Midbrain (tissue), 1 donor: ENCODE measurements at regions not wholly inside any gene's neighbourhood (a gene's known extent, or its start where the extent isn't known, plus 50 kb on each side); places are given as distances from the start of the nearest gene placed in this dataset.
"Not testable (repeated sequence)": the region's sequence is repeated elsewhere in the genome, so short reads cannot be mapped to it uniquely, and the experiment has no call there.

Experiments used
- DNase-seq: peaks from one replicate; lab custom pipeline; 2025; lab: John Stamatoyannopoulos, UW

GRCh38 chr15:44849701-44850403 lies 106.6 kb upstream of the TERB2 start:
- DNase-seq, result not testable (repeated sequence)

- DNase-seq, result peak; percentile 20
Observed at GRCh38 chr15:44853304-44853950, 103.1 kb upstream of the TERB2 start.

GRCh38 chr15:44854696-44855095 lies 101.8 kb upstream of the TERB2 start:
- DNase-seq, result not testable (repeated sequence)

- DNase-seq, result not testable (repeated sequence)
Observed at GRCh38 chr15:44856284-44856683, 100.2 kb upstream of the TERB2 start.

GRCh38 chr15:44857164-44857710 lies 99.2 kb upstream of the TERB2 start:
- not testable (repeated sequence) for DNase-seq

- not testable (repeated sequence) for DNase-seq
Observed at GRCh38 chr15:44859088-44859487, 97.4 kb upstream of the TERB2 start.

- not testable (repeated sequence) for DNase-seq
Observed at GRCh38 chr15:44860168-44860567, 96.3 kb upstream of the TERB2 start.

- DNase-seq, result no peak
Observed at GRCh38 chr15:44861439-44861910, 95.0 kb upstream of the TERB2 start.

GRCh38 chr15:44861917-44862316 lies 94.6 kb upstream of the TERB2 start:
- DNase-seq, result no peak

GRCh38 chr15:44862866-44863265 lies 93.6 kb upstream of the TERB2 start:
- DNase-seq, result not testable (repeated sequence)

- DNase-seq, result not testable (repeated sequence)
Observed at GRCh38 chr15:44868100-44868499, 88.4 kb upstream of the TERB2 start.

GRCh38 chr15:44870125-44870524 lies 86.4 kb upstream of the TERB2 start:
- DNase-seq, result not testable (repeated sequence)

GRCh38 chr15:44873103-44873502 lies 83.4 kb upstream of the TERB2 start:
- DNase-seq, result no peak

- DNase-seq, result no peak
Observed at GRCh38 chr15:44879066-44879465, 77.4 kb upstream of the TERB2 start.

- no peak for DNase-seq
Observed at GRCh38 chr15:44882499-44882968, 74.0 kb upstream of the TERB2 start.

- DNase-seq, result no peak
Observed at GRCh38 chr15:44883199-44883877, 73.1 kb upstream of the TERB2 start.

- DNase-seq, result not testable (repeated sequence)
Observed at GRCh38 chr15:44898890-44899651, 57.4 kb upstream of the TERB2 start.

- not testable (repeated sequence) for DNase-seq
Observed at GRCh38 chr15:44899775-44900174, 56.7 kb upstream of the TERB2 start.

- DNase-seq, result not testable (repeated sequence)
Observed at GRCh38 chr15:44900796-44901195, 55.7 kb upstream of the TERB2 start.

- DNase-seq, result not testable (repeated sequence)
Observed at GRCh38 chr15:44903281-44903680, 53.2 kb upstream of the TERB2 start.

- not testable (repeated sequence) for DNase-seq
Observed at GRCh38 chr15:44904651-44905340, 51.7 kb upstream of the TERB2 start.
